HG02885 (cell line): ENCODE measurements at regions not wholly inside any gene's neighbourhood (a gene's known extent, or its start where the extent isn't known, plus 50 kb on each side); places are given as distances from the start of the nearest gene placed in this dataset.
"Not testable (repeated sequence)": the region's sequence is repeated elsewhere in the genome, so short reads cannot be mapped to it uniquely, and the experiment has no call there.

ENCODE experiments used
- ATAC-seq: cut with Tn5 transposase; IDR thresholded peaks from one replicate; pipeline ENCODE4 v1.9.1; 2021; ENCODE audit warnings: mild to moderate bottlenecking; ENCODE audit not compliant: unreplicated experiment, poor library complexity

DNA sequence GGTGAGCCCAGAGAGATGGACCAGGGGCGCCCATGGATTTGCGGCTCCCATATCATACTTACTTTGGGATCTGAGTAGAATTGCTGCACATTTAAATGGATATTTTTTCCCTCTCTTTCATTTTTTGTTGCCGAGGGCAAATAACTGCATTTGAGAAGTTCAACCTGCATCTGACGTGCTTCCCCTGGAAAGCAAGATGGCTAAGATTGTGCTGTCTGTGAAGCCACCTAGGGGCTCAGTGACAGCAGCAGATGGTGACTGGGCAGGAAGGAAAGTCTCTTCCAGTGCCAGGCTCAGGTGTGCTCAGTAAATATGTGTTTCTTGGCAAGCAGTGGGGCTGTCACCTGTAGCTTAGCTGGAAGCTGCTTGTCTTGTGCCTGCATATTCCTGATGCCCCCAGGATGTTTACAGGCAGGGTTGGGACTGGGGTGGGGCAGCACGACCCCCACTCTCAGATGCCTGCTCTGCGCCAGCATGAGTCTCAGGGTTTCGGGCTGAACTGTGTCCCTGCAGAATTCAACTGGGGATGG lies 59.8 kb upstream of the ETV3 start:
- no peak for ATAC-seq

GRCh38 chr1:157196670-157197456 lies 58.7 kb upstream of the ETV3 start:
- ATAC-seq: not testable (repeated sequence)

DNA sequence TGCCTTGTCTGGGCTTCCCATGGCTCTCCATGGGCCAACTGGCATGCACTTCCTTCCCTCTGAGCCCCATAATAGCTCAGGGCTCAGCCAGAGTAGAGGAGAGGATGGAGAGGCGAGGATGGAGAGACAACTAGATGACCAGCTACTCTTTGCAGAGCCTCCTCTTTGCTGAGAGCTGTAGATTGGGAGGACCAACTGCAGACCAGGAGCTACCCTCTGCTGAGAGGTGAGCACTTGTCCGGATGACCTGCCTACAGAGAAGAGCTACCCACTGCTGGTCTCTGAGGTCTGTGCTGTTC lies 58.0 kb upstream of the ETV3 start:
- ATAC-seq: no peak

DNA sequence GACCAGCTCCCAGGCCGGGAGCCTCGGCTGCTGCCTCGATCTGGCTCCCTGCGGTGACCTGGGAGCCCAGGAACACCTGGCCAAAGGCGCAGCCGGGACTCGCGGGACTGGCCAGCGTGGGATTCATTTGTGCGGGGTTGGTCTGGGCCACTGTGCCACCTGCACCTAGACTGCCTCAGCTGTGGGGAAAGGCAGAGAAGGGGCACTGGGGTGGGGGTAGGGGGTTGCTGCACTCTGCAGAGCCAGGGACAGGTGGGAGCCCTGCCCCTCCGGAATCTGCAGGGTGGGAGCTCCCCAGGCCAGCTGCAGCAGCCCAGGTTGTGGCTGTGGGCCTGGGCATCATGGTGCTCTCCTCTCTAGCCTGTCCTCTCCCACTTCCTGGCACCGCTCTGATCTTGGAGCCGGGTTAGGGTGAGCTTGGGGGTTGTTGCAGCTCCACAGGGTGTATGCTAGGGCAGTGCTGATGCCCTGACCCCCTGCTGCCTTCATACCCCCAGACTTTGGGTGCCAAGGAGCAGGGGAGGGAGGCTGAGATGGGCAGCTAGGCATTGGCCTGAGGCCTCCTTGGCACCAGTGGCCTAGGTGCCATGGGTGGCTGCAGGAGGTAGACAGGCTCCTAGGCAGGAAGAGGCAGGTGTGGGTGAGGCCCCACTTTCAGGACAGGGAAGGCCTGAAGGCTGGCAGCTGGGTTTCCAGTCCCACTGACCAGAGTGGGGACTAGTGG lies 57.5 kb upstream of the ETV3 start:
- ATAC-seq: no peak

DNA sequence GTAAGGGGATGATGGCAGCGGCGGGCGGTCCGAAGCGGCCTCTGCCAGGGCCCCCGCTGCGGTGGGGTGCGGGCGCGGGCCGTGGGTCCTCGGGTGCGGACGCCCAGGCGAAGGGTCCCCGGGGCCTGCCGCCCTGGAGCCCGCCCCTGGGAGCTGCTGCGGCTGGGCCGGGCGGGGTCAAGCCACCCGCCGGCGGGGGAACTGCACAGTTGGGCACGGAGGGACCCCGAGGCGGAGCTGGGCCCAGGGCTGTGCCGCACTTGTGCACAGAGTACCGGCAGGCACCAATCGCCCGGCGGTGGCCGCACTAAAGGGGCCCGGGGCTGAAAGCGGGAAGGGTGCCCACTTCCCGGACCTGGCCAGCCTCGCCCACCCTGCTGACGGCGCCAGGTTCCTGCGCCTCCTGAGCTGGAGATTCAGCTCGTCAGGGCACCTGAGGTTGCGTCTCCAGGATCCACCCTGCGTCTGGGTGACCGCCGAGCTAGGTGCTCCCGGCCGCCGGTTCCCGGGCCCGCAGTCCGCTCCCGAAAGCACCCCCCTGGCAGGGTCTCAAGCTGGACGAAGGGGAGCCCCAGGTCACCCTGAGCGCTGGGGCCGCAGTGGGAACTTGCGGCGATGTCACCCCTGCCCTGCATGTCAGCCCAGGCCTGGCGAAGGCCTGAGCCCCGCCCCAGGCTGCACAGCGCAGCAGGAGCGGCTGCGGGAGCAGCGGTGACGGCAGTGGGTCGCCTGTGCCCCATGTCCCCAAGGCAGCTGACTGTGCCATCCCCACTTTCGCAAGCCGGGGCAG lies 56.7 kb upstream of the ETV3 start:
- no peak for ATAC-seq

GRCh38 chr1:157193702-157194391 lies 55.7 kb upstream of the ETV3 start:
- ATAC-seq: no peak

DNA sequence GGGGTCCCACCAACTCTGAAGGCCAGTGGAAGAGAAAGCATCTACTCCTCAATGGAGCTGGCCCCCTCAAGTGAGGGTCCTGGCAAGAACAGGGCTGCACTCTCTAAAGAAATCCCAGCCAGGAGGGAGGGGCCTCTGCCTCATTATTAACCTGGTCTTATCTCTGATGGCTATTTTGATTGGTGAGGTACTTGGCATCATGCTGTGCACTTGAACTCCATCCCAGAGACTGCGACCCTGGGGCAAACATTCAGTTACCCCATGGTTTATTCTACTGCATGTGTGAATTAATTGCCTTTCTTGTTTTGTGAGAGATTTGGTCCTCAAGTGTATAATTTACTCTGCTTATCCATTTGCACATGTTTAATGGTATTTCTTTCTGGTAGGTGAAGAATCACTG lies 55.0 kb upstream of the ETV3 start:
- no peak for ATAC-seq

- no peak for ATAC-seq
These were observed 52.1 kb upstream of the ETV3 start for GRCh38 chr1:157189986-157190982.

DNA sequence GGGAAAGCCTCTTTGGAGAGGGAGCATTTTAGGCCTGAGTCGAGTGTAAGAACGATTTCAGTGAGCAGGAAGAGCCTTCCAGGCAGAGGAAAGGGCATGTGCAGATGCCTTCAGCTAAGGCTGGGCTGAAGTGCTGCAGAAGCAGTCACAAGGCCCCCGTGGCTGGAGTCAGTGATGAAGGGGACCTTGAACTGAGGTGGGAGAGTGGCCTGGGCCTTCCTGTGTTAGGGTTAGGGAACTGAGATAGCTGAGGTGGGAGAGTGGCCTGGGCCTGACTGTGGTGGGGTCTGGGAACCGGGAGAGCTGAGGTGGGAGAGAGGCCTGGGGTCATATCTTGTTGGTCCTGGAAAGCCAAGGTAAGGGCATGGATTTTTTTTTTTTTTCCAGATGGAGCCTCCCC lies 50.9 kb upstream of the ETV3 start:
- no peak for ATAC-seq
